ENCODE measurements at regions not wholly inside any gene's neighbourhood (a gene's known extent, or its start where the extent isn't known, plus 50 kb on each side); places are given as distances from the start of the nearest gene placed in this dataset.
"Not testable (repeated sequence)": the region's sequence is repeated elsewhere in the genome, so short reads cannot be mapped to it uniquely, and the experiment has no call there.

GRCh38 chr1:56120021-56120420 is 459.3 kb downstream of the PLPP3 start:
- no peak for DNase-seq (ENCODE audit: low spot score)

DNA sequence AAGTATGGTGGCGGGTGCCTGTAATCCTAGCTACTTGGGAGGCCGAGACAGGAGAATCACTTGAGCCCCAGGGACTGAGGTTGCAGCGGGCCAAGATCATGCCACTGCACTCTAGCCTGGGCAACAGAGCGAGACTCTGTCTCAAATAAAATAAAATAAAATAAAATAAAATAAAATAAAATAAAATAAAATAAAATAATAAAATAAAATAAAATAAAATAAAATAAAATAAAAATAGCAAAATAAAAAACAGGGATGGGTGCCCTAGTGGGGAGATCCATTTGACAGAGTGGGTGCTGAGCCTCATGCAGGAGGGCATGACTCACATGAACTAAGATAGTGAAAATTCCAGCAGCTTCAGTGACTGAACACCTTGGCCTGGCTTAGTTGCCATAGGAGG is 460.7 kb downstream of the PLPP3 start:
- DNase-seq (ENCODE audit: low spot score), result not testable (repeated sequence)

DNA sequence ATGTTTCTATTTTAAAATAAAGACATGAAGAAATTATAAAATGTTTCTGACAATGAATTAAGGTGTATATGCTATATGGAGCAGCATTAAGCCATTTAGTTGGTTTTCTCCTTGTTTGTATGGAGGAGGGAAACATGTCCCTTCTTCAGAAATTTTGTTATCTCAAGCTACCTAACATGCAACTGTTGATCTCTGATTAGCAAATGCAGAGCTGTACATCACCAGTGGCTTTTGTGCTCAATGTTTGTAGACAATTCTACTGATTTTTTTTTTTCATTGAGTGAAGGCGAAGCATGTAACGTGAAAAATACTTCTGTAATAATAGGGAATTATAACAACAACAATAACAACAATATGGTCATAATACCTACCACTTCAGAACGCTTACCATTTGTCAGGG is 463.7 kb downstream of the PLPP3 start:
- no peak for DNase-seq (ENCODE audit: low spot score)

DNA sequence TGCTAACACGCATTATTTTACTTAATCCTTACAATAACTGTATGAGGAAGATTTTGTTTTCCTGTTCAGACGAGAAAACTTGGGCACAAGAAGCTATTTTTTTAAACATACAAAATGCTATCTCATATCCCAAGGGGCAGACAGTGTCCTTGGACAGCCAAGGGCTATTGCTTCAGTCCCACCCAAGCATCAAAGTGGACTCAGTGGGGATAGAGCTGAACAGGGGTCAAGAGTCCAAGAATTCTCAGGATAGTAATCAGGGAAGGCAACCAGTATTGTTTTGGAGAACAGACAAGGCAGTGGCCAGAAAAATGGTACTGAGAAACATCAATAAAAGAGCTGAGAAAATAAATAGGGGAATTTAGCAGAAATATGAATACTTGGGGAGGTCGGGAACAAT is 465.7 kb downstream of the PLPP3 start:
- no peak for DNase-seq (ENCODE audit: low spot score)

GRCh38 chr1:56107275-56107638 is 472.1 kb downstream of the PLPP3 start:
- no peak for DNase-seq (ENCODE audit: low spot score)

DNA sequence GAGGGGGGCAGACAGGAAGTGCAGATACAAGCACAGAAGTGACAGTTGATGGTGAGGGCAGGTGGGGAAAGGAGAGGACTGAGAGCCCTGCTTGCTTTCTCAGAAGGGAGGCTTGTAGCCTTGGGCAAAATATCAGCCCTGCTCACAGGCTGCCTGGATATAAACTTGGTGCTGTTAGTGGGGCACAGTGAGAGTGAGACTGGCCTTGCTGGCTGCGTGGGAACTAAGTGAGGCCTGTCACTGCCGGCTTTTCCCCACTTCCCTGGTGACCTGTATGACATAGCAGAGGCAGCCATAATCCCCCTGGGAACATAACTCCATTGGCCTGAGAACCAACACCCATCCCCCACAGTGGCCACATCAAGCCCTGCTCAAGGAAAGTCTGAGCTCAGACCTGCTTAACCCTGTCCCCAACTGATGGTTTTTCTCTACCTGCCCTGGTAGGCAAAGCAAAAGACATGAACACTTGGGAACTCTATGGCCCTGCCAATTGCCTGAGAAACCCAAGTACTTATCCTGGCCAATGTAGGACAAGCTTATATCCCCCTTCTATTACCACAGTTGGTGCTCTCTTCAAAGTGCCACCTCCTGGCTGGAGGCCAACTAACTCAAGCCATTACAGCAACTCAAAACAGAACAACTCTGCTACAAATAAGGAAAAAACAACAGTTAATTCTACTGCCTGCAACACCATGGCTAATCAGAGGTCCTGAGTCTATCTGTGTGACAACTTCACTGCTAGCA is 472.7 kb downstream of the PLPP3 start:
- no peak for DNase-seq (ENCODE audit: low spot score)

DNA sequence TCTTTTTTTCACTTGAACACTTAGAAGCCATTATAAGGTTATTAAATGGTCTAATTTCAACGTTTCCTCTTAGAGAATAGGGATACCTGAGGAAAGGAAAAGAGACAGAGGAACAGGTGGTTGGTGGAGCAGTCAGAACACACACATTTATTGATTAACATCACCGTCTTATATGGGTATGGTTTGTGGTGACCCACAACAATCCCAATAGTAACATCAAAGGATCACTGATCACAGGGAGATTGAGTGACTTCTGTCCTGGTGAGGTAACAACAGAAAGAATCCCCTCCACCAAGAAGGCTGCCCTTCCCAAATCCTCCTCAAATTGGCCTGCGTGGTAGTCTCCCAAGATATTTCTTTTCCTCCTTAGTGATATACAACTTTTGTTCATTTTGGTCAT is 474.0 kb downstream of the PLPP3 start:
- no peak for DNase-seq (ENCODE audit: low spot score)

DNA sequence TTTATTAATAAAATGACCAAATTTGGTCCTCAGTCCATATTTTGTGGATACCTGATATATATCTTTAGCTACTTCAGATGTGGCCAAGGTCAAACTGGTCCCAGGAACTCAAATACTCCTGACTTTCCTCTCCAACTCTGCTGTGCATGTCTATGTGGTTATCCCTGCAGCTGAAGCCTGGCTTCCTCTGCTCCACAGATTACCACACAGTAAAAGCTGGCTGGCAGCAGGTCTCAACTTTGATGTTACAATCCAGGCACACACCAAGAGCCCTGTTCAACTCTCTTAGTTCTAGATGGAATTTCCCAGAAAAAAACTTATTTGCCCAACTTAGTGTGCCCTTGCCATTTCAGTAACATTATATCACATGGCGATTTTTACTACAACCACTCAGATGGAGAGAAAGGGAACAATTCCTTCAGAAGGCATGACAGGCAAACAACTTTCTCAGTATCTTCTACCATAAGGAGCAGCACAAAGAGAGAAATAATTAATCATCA is 479.5 kb downstream of the PLPP3 start:
- no peak for DNase-seq (ENCODE audit: low spot score)

DNA sequence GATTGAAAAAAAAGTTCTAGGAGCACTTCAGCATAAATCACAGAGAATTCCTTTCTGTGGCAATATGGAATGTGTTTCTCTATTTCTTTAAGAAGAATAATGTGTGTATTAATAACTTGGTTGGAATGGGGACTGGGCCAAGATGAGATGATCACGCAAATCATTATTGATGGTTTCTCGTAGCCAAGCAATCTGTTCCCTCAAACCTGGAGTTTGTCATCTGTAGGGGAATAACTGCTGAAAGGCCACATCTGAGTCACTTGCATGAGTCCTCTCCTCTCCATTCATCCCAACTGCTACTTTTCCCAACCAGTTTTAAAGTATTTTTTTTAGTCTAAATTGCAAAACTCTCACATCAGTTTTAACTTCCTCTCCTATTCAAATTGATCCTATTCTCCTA is 480.4 kb downstream of the PLPP3 start:
- DNase-seq (ENCODE audit: low spot score), result no peak

DNA sequence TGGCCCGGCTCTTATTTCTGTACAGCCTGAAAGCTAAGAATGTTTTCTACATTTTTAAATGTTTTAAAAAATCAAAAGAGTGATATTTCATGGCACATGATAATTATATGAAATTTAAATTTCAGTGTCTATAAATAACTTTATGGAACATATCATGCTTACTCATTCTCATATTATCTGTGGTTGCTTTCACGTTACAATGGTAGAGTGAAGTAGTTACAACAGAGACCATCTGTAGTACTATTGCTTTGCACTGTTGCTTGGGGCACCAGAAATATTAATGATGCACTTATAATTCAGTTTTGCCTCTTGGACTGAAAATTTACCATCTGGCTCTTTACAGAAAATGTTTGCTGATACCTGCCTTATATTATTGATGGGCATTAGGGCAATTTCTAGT is 481.6 kb downstream of the PLPP3 start:
- DNase-seq (ENCODE audit: low spot score), result no peak

DNA sequence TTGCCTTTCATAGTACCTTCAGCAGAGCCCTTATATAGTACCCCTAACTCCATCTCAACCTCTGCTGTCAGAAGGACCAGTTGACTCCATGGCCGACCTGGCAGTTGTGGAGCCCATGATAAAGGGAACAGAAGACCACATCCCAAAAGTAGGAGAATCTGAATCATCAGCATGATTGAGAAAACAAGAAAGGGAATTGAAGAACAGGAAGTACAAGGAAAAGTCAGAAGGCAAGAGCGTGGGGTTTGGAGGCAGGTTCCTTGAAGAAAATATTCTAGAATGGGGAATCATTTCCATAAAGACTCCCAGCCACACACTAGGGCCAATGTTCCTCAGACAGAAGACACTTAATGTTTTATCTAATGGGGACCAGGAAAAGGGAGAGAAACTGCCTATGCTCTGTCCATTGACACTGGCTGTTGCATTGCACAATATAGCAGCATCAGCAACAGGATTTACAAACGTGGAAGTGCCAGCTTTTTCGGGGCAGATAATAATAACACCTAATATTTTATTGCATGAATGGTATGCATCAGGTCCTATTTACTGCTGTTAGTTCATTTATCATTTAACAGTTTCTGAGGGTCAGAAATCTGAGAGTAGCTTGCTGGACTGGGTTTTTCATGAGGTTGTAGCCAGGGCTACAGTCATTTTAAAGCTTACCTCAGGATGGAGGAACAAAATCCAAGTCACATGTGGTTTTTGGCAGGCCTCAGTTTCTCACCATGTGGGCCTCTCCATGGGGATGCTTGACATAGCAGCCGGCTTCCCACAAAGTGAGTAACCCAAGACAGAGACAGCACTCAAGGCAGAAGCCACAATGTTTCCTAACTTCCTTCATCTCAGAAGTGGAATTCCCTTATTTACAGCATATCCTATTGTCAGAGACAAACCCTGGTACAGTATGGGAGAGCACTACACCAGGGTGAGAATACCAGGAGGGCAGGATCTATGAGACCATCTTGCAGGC is 483.4 kb downstream of the PLPP3 start:
- DNase-seq (ENCODE audit: low spot score), result no peak

DNA sequence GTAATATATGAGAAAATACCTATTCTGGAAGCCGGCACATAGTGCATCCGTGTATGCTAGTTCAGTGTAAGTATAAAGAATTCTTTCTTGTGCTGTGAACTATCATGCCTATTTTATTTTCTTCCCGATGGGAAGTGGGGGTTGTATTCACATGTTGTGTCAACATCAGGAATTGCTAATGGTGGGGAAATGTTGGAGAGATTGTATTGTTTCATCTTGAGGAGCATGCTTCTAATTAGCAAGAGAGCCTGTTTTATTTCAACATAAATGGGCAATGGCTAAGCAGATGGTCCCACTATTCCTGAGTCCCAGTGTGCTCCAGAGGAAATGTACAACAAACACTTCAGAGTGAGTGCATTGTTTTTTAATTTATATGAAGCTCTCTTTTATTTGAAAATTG is 485.2 kb downstream of the PLPP3 start:
- no peak for DNase-seq (ENCODE audit: low spot score)

- no peak for DNase-seq (ENCODE audit: low spot score)
These were observed 486.4 kb downstream of the PLPP3 start for GRCh38 chr1:56092684-56093570.

GRCh38 chr1:56089826-56090225 is 489.5 kb downstream of the PLPP3 start:
- not testable (repeated sequence) for DNase-seq (ENCODE audit: low spot score)

- no peak for DNase-seq (ENCODE audit: low spot score)
These were observed 495.1 kb downstream of the PLPP3 start for GRCh38 chr1:56084246-56084645.

- DNase-seq (ENCODE audit: low spot score), result no peak
These were observed 497.6 kb downstream of the PLPP3 start for GRCh38 chr1:56081736-56082135.

DNA sequence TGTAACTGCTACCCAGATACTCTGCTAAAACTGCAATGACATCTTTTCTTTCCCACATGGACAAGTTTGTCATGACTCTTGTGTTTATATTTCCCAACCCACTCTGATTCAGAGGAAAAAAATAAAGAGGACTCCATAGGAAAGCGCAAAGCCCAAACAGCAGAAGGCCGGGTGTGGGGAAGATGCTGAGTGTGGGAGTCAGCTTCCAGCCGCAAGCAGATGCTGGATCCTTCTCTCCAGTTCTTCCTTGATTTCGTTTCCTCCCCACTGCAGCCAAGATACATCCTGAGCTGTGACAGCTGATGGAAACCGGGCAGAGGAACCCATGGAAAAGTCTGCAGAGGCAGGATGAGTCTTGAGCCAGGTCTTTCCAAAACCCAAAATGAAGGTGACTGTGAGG is 498.2 kb downstream of the PLPP3 start:
- no peak for DNase-seq (ENCODE audit: low spot score)

- no peak for DNase-seq (ENCODE audit: low spot score)
These were observed 499.2 kb downstream of the PLPP3 start for GRCh38 chr1:56080123-56080522.

DNA sequence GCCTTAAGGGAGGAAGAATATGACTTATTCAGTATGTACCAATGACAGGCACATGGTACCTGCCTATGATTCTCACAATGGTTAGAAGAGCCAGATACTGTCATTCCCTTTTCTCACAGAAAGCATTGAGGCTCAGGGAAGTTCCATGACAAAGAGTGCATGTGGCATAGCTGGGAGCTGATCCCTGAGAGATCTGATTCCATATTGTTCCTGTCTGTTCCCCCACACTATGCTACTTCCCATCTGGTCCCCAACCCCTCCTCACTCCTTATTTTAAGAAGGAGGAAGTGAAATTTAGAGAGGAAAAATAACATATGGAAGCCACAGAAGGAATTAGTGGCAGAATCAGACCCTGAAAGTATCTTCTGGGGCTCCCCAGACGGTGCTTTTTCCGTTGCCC is 500.0 kb downstream of the PLPP3 start:
- no peak for DNase-seq (ENCODE audit: low spot score)

- DNase-seq (ENCODE audit: low spot score), result no peak
These were observed 502.2 kb downstream of the PLPP3 start for GRCh38 chr1:56077206-56077605.

- no peak for DNase-seq (ENCODE audit: low spot score)
These were observed 505.2 kb downstream of the PLPP3 start for GRCh38 chr1:56074007-56074651.

DNA sequence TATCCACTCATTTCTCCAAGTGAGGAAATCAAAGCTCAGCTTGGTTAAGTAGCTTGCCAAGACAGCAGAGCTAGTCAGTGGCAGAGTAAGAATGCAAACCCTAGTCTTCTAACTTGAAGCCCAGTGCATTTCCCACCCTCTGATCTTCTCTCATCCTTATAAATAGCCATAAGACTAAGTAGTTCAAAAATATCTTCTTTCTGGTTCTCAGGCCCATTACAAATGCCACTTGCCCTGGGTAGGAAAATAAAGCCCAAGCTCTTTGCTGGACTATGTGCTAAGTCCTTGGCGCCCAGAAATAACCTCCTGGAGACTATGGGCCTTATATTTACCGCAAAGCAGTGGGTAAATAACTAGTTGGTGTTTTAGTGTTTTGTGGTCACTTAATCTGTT is 505.8 kb downstream of the PLPP3 start:
- no peak for DNase-seq (ENCODE audit: low spot score)

All from CD4-positive, alpha-beta T cell treated with Interleukin-6 at 100 ng/mL for 8 hours (primary cell).